WERI-Rb-1 (cell line): ENCODE measurements at regions not wholly inside any gene's neighbourhood (a gene's known extent, or its start where the extent isn't known, plus 50 kb on each side); places are given as distances from the start of the nearest gene placed in this dataset.

ENCODE experiments used
- DNase-seq: peaks from one replicate; pipeline ENCODE4 v3.0.0-alpha.2; 2020
- H3K27ac ChIP-seq: fragments of 250-450 bp; sonication (Bioruptor Pico); 2 replicates; pipeline ENCODE4 v1.5.1; 2020; ENCODE audit warnings: mild to moderate bottlenecking, moderate library complexity
- H3K27me3 ChIP-seq: fragments of 250-450 bp; sonication (Bioruptor Pico); 2 replicates; pipeline ENCODE4 v1.5.1; 2021; ENCODE audit warnings: mild to moderate bottlenecking, low read depth, moderate library complexity; ENCODE audit not compliant: insufficient read depth, severe bottlenecking
- H3K36me3 ChIP-seq: fragments of 250-450 bp; sonication (Bioruptor Pico); 2 replicates; pipeline ENCODE4 v1.5.1; 2020; ENCODE audit warnings: mild to moderate bottlenecking, moderate library complexity
- H3K4me3 ChIP-seq: 2 replicates; pipeline ENCODE4 v1.5.1; 2011; ENCODE audit warnings: low read depth, mild to moderate bottlenecking, control low read depth, low read length
- H3K9me3 ChIP-seq: fragments of 250-450 bp; sonication (Bioruptor Pico); 2 replicates; pipeline ENCODE4 v1.5.1; 2021; ENCODE audit warnings: mild to moderate bottlenecking, moderate library complexity; ENCODE audit not compliant: severe bottlenecking
- TF ChIP-seq, protein P1 (sequence below): IDR thresholded peaks from 2 replicates; pipeline ENCODE4 v1.5.1; 2011; ENCODE audit warnings: low read depth, mild to moderate bottlenecking, control low read depth, inconsistent platforms, low read length

DNA sequence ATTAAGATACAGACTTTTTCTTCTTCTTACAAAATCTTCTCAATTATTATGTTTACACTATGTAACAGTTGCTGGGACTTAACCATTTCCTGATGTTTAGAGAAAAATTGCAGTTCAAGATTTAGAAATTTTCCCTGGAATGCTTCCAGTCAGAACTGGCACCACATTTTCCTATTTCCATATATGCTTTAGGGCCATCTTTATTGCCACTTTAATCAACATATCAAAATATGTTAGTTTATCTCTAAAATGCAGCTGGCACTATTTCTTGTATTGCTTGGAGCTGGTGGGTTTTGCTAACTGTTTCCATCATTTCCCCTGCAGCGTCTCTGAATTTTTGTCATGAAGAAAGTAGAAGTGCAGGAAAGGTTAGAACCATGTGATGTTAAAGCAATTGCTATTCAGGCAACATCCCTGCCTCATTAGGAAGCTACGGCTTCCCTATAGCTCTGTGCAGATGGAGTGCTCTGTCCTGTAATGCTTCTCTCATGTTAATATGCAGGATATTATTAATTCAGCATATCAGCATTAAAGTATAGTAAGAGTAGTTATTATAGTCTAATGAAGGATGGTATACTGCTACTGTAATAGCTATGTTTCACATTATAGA lies 269.1 kb downstream of the MTRR start:
- H3K36me3 ChIP-seq, result no peaks in the 10 kb centered on the region
- H3K9me3 ChIP-seq, result no peaks in the 10 kb centered on the region
- H3K27ac ChIP-seq, result no peak overlapping the region
- DNase-seq, result no peak
- no peak overlapping the region for H3K4me3 ChIP-seq
- peaks cover 18% of the 10 kb centered on the region for H3K27me3 ChIP-seq
- TF ChIP-seq, protein P1, sequence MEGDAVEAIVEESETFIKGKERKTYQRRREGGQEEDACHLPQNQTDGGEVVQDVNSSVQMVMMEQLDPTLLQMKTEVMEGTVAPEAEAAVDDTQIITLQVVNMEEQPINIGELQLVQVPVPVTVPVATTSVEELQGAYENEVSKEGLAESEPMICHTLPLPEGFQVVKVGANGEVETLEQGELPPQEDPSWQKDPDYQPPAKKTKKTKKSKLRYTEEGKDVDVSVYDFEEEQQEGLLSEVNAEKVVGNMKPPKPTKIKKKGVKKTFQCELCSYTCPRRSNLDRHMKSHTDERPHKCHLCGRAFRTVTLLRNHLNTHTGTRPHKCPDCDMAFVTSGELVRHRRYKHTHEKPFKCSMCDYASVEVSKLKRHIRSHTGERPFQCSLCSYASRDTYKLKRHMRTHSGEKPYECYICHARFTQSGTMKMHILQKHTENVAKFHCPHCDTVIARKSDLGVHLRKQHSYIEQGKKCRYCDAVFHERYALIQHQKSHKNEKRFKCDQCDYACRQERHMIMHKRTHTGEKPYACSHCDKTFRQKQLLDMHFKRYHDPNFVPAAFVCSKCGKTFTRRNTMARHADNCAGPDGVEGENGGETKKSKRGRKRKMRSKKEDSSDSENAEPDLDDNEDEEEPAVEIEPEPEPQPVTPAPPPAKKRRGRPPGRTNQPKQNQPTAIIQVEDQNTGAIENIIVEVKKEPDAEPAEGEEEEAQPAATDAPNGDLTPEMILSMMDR, result no peak

DNA sequence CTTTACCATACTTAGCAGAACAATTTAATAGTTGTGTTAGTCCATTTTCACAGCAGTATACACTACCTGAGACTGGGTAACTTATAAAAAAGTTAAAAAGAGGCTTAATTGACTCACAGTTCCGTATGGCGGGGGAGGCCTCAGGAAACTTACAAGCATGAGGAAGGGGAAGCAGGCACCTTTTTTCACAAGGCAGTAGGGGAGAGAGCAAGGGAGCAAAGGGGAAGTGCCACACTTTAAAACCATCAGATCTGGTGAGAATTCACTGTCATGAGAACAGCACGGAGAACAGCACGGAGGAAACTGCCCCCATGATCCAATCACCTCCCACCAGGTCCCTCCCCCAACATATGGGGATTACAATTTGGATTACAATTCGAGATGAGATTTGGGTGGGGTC lies 269.9 kb downstream of the MTRR start:
- H3K36me3 ChIP-seq, result no peaks in the 10 kb centered on the region
- H3K9me3 ChIP-seq, result no peaks in the 10 kb centered on the region
- H3K4me3 ChIP-seq, result no peak overlapping the region
- DNase-seq, result no peak
- TF ChIP-seq, protein P1, result no peak
- H3K27ac ChIP-seq, result no peak overlapping the region
- H3K27me3 ChIP-seq, result peaks cover 20% of the 10 kb centered on the region

DNA sequence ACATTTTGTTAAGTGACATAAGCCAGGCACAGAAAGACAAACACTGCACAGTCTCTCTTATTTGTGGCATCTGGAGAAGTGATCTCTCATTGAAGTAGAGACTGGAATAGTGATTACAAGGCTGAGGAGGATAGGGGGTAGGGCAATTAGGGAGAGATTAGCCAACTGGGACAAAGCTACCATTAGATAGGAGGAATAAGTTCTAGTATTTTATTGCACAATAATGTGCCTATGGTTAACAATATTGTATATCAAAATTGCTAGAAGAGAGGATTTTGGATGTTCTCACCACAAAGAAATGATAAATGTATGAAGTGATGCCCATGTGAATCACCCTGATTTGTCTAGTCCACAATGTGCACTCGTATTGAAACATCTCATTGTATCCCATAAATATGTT lies 281.8 kb downstream of the MTRR start:
- Histone ChIP-seq H3K27me3 (peaks cover 2% of the 10 kb centered on the region), H3K27ac (no peak overlapping the region), H3K4me3 (no peak overlapping the region), H3K36me3 (no peaks in the 10 kb centered on the region), H3K9me3 (no peaks in the 10 kb centered on the region)
- TF ChIP-seq, protein P1, result no peak
- no peak for DNase-seq

DNA sequence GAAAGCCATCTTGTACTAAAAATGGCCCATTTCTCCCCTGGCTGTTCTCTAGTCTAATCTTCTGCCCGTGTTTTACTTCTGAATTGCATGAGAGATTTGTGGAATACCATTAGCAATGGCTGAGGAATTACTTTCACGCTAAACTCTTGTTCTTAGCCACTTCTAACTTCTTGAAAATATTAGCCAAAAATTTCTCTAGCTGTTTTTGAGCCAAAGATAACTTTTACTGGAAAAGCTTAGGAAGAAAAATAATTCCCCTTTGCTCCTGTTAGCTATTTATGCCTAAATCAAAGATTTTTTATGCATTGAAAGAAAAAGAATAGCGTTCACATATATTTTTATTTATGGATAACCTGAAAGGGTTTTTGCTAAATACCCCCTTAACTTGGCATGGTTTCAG lies 287.8 kb downstream of the MTRR start:
- Histone ChIP-seq H3K27ac (no peak overlapping the region), H3K4me3 (no peak overlapping the region), H3K36me3 (no peaks in the 10 kb centered on the region), H3K9me3 (peaks cover 3% of the 10 kb centered on the region), H3K27me3 (peaks cover 12% of the 10 kb centered on the region)
- DNase-seq, result no peak
- TF ChIP-seq, protein P1, result no peak

DNA sequence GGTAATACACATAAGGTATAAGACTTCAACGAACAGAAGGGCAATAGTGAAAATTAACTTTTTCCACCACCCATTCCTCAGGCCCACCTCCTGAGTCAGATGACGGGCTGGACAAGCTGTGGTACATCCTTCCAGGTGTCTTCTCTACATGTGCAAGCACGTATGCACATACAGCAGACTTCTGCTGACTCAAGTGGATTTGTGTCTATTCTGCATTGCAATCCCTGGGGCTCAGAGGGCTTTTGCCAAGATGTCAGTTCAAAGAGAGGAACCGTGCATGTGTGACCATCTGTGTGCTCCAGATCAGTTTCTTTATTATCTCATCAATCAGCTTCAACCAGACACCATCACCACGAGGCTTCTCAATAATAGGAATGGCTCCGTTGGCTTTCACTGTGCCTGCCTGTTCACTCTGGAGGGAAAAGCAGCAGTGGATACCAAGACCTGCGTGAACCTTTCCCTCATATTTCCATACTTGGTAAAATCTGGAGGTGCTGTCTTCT lies 288.4 kb downstream of the MTRR start:
- Histone ChIP-seq H3K27ac (no peak overlapping the region), H3K4me3 (no peak overlapping the region), H3K36me3 (no peaks in the 10 kb centered on the region), H3K9me3 (peaks cover 3% of the 10 kb centered on the region), H3K27me3 (peaks cover 12% of the 10 kb centered on the region)
- TF ChIP-seq, protein P1, result no peak
- no peak for DNase-seq
